ENCODE measurements at regions not wholly inside any gene's neighbourhood (a gene's known extent, or its start where the extent isn't known, plus 50 kb on each side); places are given as distances from the start of the nearest gene placed in this dataset.

GRCh38 chr18:78587626-78588600 lies 391.7 kb upstream of the SALL3 start:
- DNase-seq, result no peak

DNA sequence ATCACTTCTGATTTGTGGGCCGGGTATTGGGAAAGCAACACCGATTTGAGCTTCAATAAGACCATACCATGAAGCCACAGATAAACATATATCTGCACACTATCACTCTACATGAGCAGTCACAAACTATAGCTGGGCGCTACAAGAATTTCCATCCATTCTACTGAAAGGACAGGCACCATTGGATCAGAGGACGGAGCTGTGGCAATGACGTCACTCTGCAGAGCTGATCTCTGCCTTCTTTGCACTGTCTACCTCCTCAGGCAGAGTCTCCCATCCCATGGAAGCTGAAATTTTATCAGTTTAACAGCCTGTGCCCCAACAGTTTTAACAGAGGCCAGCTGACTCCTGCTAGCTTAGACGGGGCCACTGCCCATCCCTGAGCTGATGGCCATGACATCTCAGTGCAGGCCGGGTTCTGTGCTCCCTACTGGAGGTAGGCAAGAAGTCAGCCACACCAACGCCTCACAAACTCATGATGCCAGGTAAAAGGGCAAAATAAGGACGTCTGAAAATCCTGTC lies 389.6 kb upstream of the SALL3 start:
- DNase-seq, result no peak

DNA sequence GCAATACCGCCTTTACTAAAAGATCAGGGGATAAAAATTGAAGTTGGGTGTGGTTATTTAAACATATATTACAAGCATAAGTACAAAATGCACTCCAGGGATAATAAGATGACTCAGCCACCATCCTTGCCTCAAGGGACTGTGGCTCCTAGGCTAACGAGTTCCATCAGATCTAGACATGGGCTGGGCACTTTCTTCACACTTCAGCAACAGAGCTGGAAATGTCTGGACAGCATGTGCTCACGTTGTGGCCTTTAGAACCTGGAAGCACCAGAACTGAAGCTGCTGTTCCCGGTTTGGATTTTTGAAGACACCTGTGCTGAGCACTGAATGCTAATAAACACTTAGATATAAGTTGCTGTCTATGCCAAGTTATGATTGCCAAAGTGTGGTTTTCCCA lies 384.2 kb upstream of the SALL3 start:
- no peak for DNase-seq

GRCh38 chr18:78595924-78596573 lies 383.6 kb upstream of the SALL3 start:
- no peak for DNase-seq

- no peak for DNase-seq
These were observed 382.7 kb upstream of the SALL3 start for GRCh38 chr18:78596794-78597345.

GRCh38 chr18:78601349-78601748 lies 378.3 kb upstream of the SALL3 start:
- no peak for DNase-seq

DNA sequence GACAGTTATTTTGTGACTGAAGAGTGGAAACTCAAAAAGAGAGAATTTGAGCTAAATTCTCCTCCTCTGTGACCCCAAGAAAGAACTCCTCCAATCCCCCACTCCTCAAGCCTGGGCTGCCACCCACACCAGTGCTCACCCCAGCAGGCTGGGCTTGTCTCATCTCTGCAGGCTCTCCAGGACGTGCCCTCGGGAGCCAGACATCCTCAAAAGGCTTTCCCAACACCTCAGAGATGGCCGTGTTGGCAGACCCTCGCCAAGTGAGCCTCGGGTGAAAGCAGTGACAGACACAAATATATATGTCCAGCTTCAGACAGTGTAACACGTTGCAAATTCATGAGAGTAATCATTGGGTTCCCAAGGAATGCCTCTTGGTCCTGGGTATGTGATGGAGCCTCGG lies 377.7 kb upstream of the SALL3 start:
- DNase-seq, result no peak

- DNase-seq, result no peak
These were observed 377.2 kb upstream of the SALL3 start for GRCh38 chr18:78602430-78602829.

DNA sequence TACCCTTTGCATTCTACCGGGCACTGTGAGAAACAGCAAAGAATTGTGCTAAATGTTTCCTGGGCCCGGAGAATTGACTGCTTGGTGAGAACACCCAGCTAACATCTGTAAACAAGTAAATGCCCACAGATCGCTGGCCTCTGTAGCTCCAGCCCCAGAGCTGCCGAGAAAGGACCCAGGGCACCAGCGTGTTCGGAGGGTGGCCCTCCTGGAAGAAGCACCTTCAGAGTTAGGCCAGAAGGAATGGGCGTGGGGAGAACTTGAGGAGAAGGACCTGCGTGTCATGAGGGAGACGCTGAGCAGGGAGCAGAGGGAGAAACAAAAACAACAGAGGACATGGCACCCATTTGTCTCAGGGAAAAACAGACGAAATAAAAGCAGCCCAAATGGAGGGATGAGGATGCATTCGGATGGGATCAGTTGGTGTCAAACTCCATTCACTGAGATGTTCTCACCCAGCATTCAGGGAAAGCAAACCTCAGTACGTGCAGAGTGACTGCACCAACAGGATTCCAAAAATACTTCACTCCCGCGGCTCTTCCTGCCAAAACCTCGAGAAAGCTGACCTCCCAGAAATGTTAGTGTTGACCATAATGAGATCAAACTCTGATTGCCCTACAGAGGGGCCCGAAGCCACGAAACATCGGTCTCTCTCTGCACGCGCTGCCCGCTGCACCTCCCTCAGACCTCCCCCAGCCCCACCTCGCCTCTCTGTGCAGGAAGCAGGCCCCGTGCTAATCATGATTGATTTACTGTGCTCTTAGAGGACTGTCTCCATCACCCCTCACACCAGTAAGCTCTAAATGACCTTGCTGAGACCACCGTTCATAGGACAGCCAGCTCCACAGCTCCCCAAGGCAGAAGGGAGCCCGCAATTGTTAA lies 376.3 kb upstream of the SALL3 start:
- no peak for DNase-seq

DNA sequence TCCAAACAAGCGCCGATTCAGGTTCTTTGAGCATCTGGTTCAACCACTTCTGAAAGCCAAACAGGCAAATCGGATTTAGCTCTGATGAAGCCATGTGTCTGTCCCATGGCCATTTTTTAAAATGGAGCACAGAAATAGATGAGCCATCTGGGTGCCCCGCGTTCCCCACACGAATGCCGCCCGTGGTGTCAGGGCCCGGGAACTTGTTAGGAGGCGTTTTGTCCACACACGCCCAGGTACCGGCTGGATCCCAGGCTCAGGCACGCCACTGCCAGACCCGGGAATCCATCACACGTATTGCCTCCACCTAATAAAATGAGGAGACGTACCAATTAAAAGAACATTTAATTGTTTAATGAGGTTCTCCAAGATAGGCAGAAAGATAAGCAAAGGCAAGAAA lies 374.4 kb upstream of the SALL3 start:
- DNase-seq, result no peak

GRCh38 chr18:78607221-78607620 lies 372.4 kb upstream of the SALL3 start:
- no peak for DNase-seq

GRCh38 chr18:78607784-78608183 lies 371.8 kb upstream of the SALL3 start:
- DNase-seq, result no peak

- no peak for DNase-seq
These were observed 369.4 kb upstream of the SALL3 start for GRCh38 chr18:78610179-78610578.

- no peak for DNase-seq
These were observed 368.3 kb upstream of the SALL3 start for GRCh38 chr18:78611201-78611800.

DNA sequence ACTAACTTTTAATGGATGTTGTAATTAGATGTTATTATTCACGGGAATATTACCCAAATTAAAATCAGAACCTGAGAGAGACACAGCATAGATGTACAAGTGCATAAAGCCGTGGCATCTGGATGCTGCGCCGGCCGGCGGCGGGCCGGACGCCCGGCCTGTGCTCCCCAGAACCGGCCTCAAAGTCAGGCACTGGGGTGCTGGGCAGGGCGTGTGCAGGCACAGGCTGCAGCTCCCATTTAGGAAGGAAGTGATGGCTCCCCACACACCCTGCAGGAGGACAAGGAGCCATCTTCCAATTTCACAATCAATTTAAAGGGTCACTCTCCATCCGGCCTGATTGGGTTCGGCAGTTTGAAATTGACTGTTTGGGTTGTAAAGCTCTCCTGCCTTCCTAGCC lies 367.7 kb upstream of the SALL3 start:
- no peak for DNase-seq

- DNase-seq, result no peak
These were observed 367.3 kb upstream of the SALL3 start for GRCh38 chr18:78612318-78612717.

GRCh38 chr18:78612801-78613200 lies 366.8 kb upstream of the SALL3 start:
- no peak for DNase-seq

GRCh38 chr18:78618726-78619125 lies 360.9 kb upstream of the SALL3 start:
- DNase-seq, result no peak

- DNase-seq, result no peak
These were observed 359.8 kb upstream of the SALL3 start for GRCh38 chr18:78619854-78620253.

DNA sequence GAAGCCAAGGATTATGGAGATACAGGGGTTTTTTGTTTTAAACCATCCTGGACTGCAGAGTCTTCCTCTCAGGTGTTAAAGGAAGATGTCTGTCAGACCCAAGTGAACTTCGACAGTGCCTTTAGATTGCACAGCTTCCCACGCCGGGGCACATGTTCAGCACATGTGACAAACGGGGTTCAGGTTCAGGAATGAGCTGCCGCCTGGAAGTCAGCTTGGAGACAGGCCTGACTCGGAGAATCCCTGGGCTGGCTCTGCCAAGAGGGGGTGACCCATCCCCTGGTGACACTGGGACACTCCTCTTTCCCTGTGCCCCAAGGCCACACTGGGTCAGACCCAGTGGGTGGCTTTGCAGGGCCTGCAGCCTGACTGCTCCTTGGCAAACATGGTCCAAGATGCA lies 359.3 kb upstream of the SALL3 start:
- no peak for DNase-seq

DNA sequence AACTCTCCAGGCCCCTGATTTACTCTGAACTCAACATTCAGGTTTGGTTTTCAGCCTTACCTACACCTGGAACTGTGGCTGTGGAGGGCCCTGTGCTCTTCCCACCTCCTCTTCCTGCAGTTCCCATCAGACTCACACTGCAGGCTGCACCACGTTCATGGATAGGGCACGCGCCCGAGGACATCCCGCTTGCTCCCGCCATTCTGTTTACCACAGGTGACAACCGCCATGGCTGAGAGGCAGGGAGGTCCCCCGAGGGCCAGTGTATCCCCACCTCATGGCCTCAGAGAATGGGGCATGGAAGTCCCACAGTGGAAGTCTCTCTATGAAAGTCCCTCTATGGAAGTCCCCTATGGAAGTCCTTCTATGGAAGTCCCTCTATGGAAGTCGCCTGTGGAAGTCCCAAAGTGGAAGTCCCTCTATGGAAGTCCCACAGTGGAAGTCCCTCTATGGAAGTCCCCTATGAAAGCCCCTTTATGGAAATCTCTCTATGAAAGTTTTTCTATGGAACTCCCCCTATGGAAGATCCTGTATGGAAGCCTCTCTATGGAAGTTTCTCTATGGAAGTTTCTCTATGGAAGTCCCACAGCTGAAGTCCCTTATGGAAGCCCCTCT lies 358.4 kb upstream of the SALL3 start:
- DNase-seq, result no peak
